ENCODE measurements at regions not wholly inside any gene's neighbourhood (a gene's known extent, or its start where the extent isn't known, plus 50 kb on each side); places are given as distances from the start of the nearest gene placed in this dataset.

GRCh38 chr14:71212093-71212492, 304.8 kb downstream of the PCNX1 start:
- H3K4me3 ChIP-seq, result no peak overlapping the region
- no peak for DNase-seq (ENCODE audit: low spot score)
- H3K27ac ChIP-seq, result no peak overlapping the region
- no peak for TF ChIP-seq CTCF (IDR thresholded peaks at IDR 0.05)

GRCh38 chr14:71212683-71213107, 305.4 kb downstream of the PCNX1 start:
- TF ChIP-seq CTCF (IDR thresholded peaks at IDR 0.05), result no peak
- no peak for DNase-seq (ENCODE audit: low spot score)
- Histone ChIP-seq H3K4me3 (no peak overlapping the region), H3K27ac (no peak overlapping the region)

- DNase-seq (ENCODE audit: low spot score), result no peak
- no peak overlapping the region for H3K4me3 ChIP-seq
- TF ChIP-seq CTCF (IDR thresholded peaks at IDR 0.05), result no peak
- no peak overlapping the region for H3K27ac ChIP-seq
Observed at GRCh38 chr14:71214241-71214640, 307.0 kb downstream of the PCNX1 start.

GRCh38 chr14:71220462-71220861, 313.2 kb downstream of the PCNX1 start:
- no peak for DNase-seq (ENCODE audit: low spot score)
- Histone ChIP-seq H3K27ac (no peak overlapping the region), H3K4me3 (no peak overlapping the region)
- TF ChIP-seq CTCF (IDR thresholded peaks at IDR 0.05), result no peak

- Histone ChIP-seq H3K27ac (no peak overlapping the region), H3K4me3 (no peak overlapping the region)
- DNase-seq (ENCODE audit: low spot score), result no peak
- no peak for TF ChIP-seq CTCF (IDR thresholded peaks at IDR 0.05)
Observed at GRCh38 chr14:71221119-71221518, 313.9 kb downstream of the PCNX1 start.

- no peak for TF ChIP-seq CTCF (IDR thresholded peaks at IDR 0.05)
- no peak for DNase-seq (ENCODE audit: low spot score)
- Histone ChIP-seq H3K27ac (no peak overlapping the region), H3K4me3 (no peak overlapping the region)
Observed at GRCh38 chr14:71225113-71225512, 317.9 kb downstream of the PCNX1 start.

GRCh38 chr14:71228711-71229110, 321.5 kb downstream of the PCNX1 start:
- Histone ChIP-seq H3K27ac (no peak overlapping the region), H3K4me3 (no peak overlapping the region)
- no peak for TF ChIP-seq CTCF (IDR thresholded peaks at IDR 0.05)
- no peak for DNase-seq (ENCODE audit: low spot score)
